ENCODE measurements at regions not wholly inside any gene's neighbourhood (a gene's known extent, or its start where the extent isn't known, plus 50 kb on each side); places are given as distances from the start of the nearest gene placed in this dataset. TPM values are rescaled to one million over a fixed set of nuclear protein-coding genes. Genes with fewer than 3 reads are reported as not detected.

DNA sequence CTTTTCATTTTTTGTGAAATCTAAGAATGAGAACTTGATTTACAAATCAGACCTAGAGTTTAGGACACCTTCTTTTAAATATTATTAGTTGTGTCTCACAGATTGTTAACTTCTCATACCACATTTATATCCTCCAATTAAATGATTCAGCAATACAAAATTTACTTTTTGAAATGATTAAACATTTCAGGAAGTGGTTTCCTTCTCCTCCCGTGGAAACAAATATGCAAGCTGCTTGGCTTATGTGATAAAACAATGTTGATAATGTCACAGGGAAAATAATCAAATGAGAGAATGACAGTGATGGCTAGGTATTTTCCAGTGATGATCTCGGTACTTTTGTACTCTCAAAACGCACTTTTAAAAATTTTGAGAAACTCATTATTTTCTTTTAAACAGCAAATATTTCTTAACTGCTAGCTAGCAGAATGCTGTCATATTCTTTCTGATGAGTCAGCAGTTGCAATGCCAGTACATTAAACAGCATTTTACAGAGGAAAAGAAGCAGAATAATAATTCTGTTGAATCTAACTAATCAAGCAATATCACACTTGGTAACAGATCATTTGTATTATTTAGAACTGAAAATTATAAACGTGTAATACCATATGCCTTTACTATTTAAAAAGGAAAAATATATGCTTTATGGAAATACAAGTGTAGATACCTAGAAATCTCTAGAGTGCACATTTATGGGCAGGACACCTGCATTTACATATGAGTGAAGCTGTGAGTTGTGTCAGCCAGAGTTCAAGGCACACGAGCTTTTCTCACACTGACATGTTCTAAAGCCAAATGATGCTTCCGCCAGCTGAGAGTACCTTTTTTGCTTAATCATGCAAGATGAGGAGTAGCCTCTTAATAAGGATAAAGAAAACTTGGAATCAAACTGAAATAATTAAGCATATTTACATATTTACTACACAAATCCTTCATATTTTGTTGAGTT is 53.6 kb upstream of the CDH18 start:
- H3K36me3 ChIP-seq (ENCODE audit: control insufficient read depth in 4 of 4, insufficient read depth in 3 of 4, low read depth in 1 of 4, low read length in 3 of 4): no peaks in the 10 kb centered on the region
- WGBS: 46% methylated on average over 6 of the region's 6 CpGs
- no peaks in the 10 kb centered on the region for H3K27me3 ChIP-seq (ENCODE audit: control insufficient read depth in 4 of 4, insufficient read depth in 4 of 4, low read length in 3 of 4)
- no peaks in the 10 kb centered on the region for H3K9me3 ChIP-seq (ENCODE audit: control insufficient read depth in 4 of 4, low read length in 3 of 4)
- DNase-seq (ENCODE audit: low spot score): no peak
- no peak overlapping the region for H3K4me3 ChIP-seq (ENCODE audit: low read depth in 1 of 3, low read length in 3 of 3)
- no peak for TF ChIP-seq EGR1 (IDR thresholded peaks at IDR 0.05; ENCODE audit: low read depth in 2 of 2)
- TF ChIP-seq SP1 (IDR thresholded peaks at IDR 0.05): no peak
- no peaks in the 10 kb centered on the region for H3K4me1 ChIP-seq (ENCODE audit: control insufficient read depth in 4 of 4, insufficient read depth in 4 of 4, low read length in 3 of 4)
- H3K9ac ChIP-seq (ENCODE audit: low read depth in 1 of 2, low read length in 2 of 2): no peak overlapping the region
- H3K27ac ChIP-seq (ENCODE audit: low read depth in 1 of 2, low read length in 2 of 2): no peak overlapping the region

- WGBS: 79% methylated on average over 4 of the region's 4 CpGs
- no peak for TF ChIP-seq HNF4A (conservative IDR thresholded peaks at IDR 0.05)
- TF ChIP-seq TAF1 (conservative IDR thresholded peaks at IDR 0.05): no peak
- no peak for TF ChIP-seq RAD21 (IDR thresholded peaks at IDR 0.05)
- no peak for TF ChIP-seq HNF4G (IDR thresholded peaks at IDR 0.05)
- TF ChIP-seq JUND (IDR thresholded peaks at IDR 0.05): no peak
- no peak for TF ChIP-seq MAX (IDR thresholded peaks at IDR 0.05)
- no peak for TF ChIP-seq YY1 (IDR thresholded peaks at IDR 0.05)
- TF ChIP-seq, protein P1, sequence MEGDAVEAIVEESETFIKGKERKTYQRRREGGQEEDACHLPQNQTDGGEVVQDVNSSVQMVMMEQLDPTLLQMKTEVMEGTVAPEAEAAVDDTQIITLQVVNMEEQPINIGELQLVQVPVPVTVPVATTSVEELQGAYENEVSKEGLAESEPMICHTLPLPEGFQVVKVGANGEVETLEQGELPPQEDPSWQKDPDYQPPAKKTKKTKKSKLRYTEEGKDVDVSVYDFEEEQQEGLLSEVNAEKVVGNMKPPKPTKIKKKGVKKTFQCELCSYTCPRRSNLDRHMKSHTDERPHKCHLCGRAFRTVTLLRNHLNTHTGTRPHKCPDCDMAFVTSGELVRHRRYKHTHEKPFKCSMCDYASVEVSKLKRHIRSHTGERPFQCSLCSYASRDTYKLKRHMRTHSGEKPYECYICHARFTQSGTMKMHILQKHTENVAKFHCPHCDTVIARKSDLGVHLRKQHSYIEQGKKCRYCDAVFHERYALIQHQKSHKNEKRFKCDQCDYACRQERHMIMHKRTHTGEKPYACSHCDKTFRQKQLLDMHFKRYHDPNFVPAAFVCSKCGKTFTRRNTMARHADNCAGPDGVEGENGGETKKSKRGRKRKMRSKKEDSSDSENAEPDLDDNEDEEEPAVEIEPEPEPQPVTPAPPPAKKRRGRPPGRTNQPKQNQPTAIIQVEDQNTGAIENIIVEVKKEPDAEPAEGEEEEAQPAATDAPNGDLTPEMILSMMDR (IDR thresholded peaks at IDR 0.05; ENCODE audit: low read depth, low read length, missing input control): no peak
- TF ChIP-seq RXRA (IDR thresholded peaks at IDR 0.05): no peak
- TF ChIP-seq, protein P2, sequence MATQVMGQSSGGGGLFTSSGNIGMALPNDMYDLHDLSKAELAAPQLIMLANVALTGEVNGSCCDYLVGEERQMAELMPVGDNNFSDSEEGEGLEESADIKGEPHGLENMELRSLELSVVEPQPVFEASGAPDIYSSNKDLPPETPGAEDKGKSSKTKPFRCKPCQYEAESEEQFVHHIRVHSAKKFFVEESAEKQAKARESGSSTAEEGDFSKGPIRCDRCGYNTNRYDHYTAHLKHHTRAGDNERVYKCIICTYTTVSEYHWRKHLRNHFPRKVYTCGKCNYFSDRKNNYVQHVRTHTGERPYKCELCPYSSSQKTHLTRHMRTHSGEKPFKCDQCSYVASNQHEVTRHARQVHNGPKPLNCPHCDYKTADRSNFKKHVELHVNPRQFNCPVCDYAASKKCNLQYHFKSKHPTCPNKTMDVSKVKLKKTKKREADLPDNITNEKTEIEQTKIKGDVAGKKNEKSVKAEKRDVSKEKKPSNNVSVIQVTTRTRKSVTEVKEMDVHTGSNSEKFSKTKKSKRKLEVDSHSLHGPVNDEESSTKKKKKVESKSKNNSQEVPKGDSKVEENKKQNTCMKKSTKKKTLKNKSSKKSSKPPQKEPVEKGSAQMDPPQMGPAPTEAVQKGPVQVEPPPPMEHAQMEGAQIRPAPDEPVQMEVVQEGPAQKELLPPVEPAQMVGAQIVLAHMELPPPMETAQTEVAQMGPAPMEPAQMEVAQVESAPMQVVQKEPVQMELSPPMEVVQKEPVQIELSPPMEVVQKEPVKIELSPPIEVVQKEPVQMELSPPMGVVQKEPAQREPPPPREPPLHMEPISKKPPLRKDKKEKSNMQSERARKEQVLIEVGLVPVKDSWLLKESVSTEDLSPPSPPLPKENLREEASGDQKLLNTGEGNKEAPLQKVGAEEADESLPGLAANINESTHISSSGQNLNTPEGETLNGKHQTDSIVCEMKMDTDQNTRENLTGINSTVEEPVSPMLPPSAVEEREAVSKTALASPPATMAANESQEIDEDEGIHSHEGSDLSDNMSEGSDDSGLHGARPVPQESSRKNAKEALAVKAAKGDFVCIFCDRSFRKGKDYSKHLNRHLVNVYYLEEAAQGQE (IDR thresholded peaks at IDR 0.05): no peak
- TF ChIP-seq FOXA1 (IDR thresholded peaks at IDR 0.05): no peak
- TF ChIP-seq, protein P3, sequence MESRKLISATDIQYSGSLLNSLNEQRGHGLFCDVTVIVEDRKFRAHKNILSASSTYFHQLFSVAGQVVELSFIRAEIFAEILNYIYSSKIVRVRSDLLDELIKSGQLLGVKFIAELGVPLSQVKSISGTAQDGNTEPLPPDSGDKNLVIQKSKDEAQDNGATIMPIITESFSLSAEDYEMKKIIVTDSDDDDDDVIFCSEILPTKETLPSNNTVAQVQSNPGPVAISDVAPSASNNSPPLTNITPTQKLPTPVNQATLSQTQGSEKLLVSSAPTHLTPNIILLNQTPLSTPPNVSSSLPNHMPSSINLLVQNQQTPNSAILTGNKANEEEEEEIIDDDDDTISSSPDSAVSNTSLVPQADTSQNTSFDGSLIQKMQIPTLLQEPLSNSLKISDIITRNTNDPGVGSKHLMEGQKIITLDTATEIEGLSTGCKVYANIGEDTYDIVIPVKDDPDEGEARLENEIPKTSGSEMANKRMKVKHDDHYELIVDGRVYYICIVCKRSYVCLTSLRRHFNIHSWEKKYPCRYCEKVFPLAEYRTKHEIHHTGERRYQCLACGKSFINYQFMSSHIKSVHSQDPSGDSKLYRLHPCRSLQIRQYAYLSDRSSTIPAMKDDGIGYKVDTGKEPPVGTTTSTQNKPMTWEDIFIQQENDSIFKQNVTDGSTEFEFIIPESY (IDR thresholded peaks at IDR 0.05): no peak
- H3K27me3 ChIP-seq (ENCODE audit: control insufficient read depth in 4 of 4, insufficient read depth in 4 of 4, low read length in 3 of 4): no peaks in the 10 kb centered on the region
- H3K36me3 ChIP-seq (ENCODE audit: control insufficient read depth in 4 of 4, insufficient read depth in 3 of 4, low read depth in 1 of 4, low read length in 3 of 4): no peaks in the 10 kb centered on the region
- H3K4me1 ChIP-seq (ENCODE audit: control insufficient read depth in 4 of 4, insufficient read depth in 4 of 4, low read length in 3 of 4): no peaks in the 10 kb centered on the region
- no peak overlapping the region for H3K9ac ChIP-seq (ENCODE audit: low read depth in 1 of 2, low read length in 2 of 2)
- no peak for DNase-seq (ENCODE audit: low spot score)
- no peak overlapping the region for H3K4me3 ChIP-seq (ENCODE audit: low read depth in 1 of 3, low read length in 3 of 3)
- H3K9me3 ChIP-seq (ENCODE audit: control insufficient read depth in 4 of 4, low read length in 3 of 4): no peaks in the 10 kb centered on the region
- H3K27ac ChIP-seq (ENCODE audit: low read depth in 1 of 2, low read length in 2 of 2): no peak overlapping the region
These were observed 52.9 kb upstream of the CDH18 start for GRCh38 chr5:20040901-20041300.

Small RNAs in the stretch of these regions (small RNA-seq; reads per million reads assigned to genes)
- gene AC093303.1: not detected
